ENCODE measurements at regions not wholly inside any gene's neighbourhood (a gene's known extent, or its start where the extent isn't known, plus 50 kb on each side); places are given as distances from the start of the nearest gene placed in this dataset.

- H3K4me3 ChIP-seq (ENCODE audit: low read depth, low read length) = no peak overlapping the region
- DNase-seq (ENCODE audit: low read depth) = peak; percentile 48
- peak; percentile 59 for TF ChIP-seq CTCF (IDR thresholded peaks at IDR 0.05; ENCODE audit: low read depth, low read length, missing control alignments)
Observed at GRCh38 chr7:55280031-55280454, 85.1 kb upstream of the LANCL2 start.

- no peak overlapping the region for H3K4me3 ChIP-seq (ENCODE audit: low read depth, low read length)
- no peak for TF ChIP-seq CTCF (IDR thresholded peaks at IDR 0.05; ENCODE audit: low read depth, low read length, missing control alignments)
- DNase-seq (ENCODE audit: low read depth) = no peak
Observed at GRCh38 chr7:55285665-55286064, 79.5 kb upstream of the LANCL2 start.

- no peak for TF ChIP-seq CTCF (IDR thresholded peaks at IDR 0.05; ENCODE audit: low read depth, low read length, missing control alignments)
Observed at GRCh38 chr7:55286666-55287065, 78.5 kb upstream of the LANCL2 start.

GRCh38 chr7:55288070-55288824, 76.9 kb upstream of the LANCL2 start:
- DNase-seq (ENCODE audit: low read depth) = no peak
- TF ChIP-seq CTCF (IDR thresholded peaks at IDR 0.05; ENCODE audit: low read depth, low read length, missing control alignments) = no peak
- H3K4me3 ChIP-seq (ENCODE audit: low read depth, low read length) = no peak overlapping the region

More at GRCh38 chr7:55286666-55287065, 78.5 kb upstream of the LANCL2 start:
- DNase-seq (ENCODE audit: low read depth) = no peak
- no peak overlapping the region for H3K4me3 ChIP-seq (ENCODE audit: low read depth, low read length)

- TF ChIP-seq CTCF (IDR thresholded peaks at IDR 0.05; ENCODE audit: low read depth, low read length, missing control alignments) = no peak
- DNase-seq (ENCODE audit: low read depth) = no peak
- H3K4me3 ChIP-seq (ENCODE audit: low read depth, low read length) = no peak overlapping the region
Observed at GRCh38 chr7:55296070-55296469, 69.1 kb upstream of the LANCL2 start.

GRCh38 chr7:55299273-55299967, 65.7 kb upstream of the LANCL2 start:
- H3K4me3 ChIP-seq (ENCODE audit: low read depth, low read length) = no peak overlapping the region
- no peak for TF ChIP-seq CTCF (IDR thresholded peaks at IDR 0.05; ENCODE audit: low read depth, low read length, missing control alignments)
- DNase-seq (ENCODE audit: low read depth) = no peak

Measured in GM12864 (cell line).